Right lobe of liver (tissue), 6 donors: ENCODE measurements at regions not wholly inside any gene's neighbourhood (a gene's known extent, or its start where the extent isn't known, plus 50 kb on each side); places are given as distances from the start of the nearest gene placed in this dataset.

Experiments
- ATAC-seq, 4 donors: fragments of 200-7000 bp; cut with Tn5 transposase; one replicate each; pipeline ENCODE4 v1.9.1; 2020; ENCODE audit warnings: mild to moderate bottlenecking in 4 of 4, moderate library complexity in 4 of 4
- DNase-seq, 3 donors: peaks; one replicate each; pipeline ENCODE4 v3.0.0-alpha.2; 2020
- H3K27ac ChIP-seq, 3 donors: fragments of 200-600 bp; one replicate each; pipeline ENCODE4 v1.8.0; 2022
- H3K27me3 ChIP-seq, 2 donors: fragments of 200-600 bp; one replicate each; pipeline ENCODE4 v1.8.0; 2022
- H3K36me3 ChIP-seq, 4 donors: fragments of 200-600 bp; sonication (generic) in 1 of 4; one replicate each; pipeline versions ENCODE4 v1.5.1 to v1.8.0; 2017 to 2022; ENCODE audit warnings: control low read depth in 1 of 4
- H3K4me1 ChIP-seq, 4 donors: fragments of 200-600 bp; sonication (generic) in 1 of 4; one replicate each; pipeline versions ENCODE4 v1.5.1 to v1.8.0; 2017 to 2022; ENCODE audit warnings: control low read depth in 1 of 4
- H3K4me3 ChIP-seq, 3 donors: fragments of 200-600 bp; one replicate each; pipeline ENCODE4 v1.8.0; 2022
- H3K9me3 ChIP-seq, 4 donors: fragments of 200-600 bp; sonication (generic) in 1 of 4; one replicate each; pipeline versions ENCODE4 v1.5.1 to v1.8.0; 2017 to 2022; ENCODE audit warnings: control low read depth in 1 of 4
- CTCF ChIP-seq, 4 donors: fragments of 200-600 bp in 3 of 4; fragments of 450-650 bp in 1 of 4; IDR thresholded peaks; one replicate each; pipeline versions ENCODE4 v1.5.1 to v1.8.0; 2016 to 2022; ENCODE audit warnings: antibody characterized with exemption in 4 of 4, mild to moderate bottlenecking in 2 of 4
- POLR2A ChIP-seq: fragments of 450-650 bp; IDR thresholded peaks from one replicate; pipeline ENCODE4 v1.6.1; 2017; ENCODE audit warnings: antibody characterized with exemption, mild to moderate bottlenecking
- WGBS: methylation state at CpG from one replicate; pipeline ENCODE4 v1.1.6; 2018; ENCODE audit warnings: low coverage, low lambda C conversion rate; ENCODE audit not compliant: insufficient coverage; ENCODE audit errors: missing lambda C conversion rate; 5-methylcytosine and 5-hydroxymethylcytosine counted together
- intact Hi-C, 2 donors: fragments of 100-400 bp; cut with DNase I; formaldehyde crosslinking; loops; one replicate each; pipeline versions ENCODE4 v1.11.2 to v1.14.1; 2022
- donor health status: DM: no; HTN: yes; CAD: no.
- donor health status: DM: no; HTN: no; CAD: no.
- donor health status: DM: no; HTN: no; CAD: no.
- donor health status: DM: no; HTN: yes; CAD: no.
- donor health status: DM: no; HTN: yes; CAD: no.

- H3K27me3 ChIP-seq = no peaks in the 10 kb centered on the region
- ATAC-seq = no peak
- TF ChIP-seq CTCF (IDR thresholded peaks at IDR 0.05) = no peak
- TF ChIP-seq POLR2A = no peak
- intact Hi-C loops = no loop called here
- no peak overlapping the region for H3K27ac ChIP-seq
- WGBS = 40% methylated on average over 5 of the region's 5 CpGs
- no peaks in the 10 kb centered on the region for H3K4me1 ChIP-seq
- H3K4me3 ChIP-seq = no peak overlapping the region
- DNase-seq = no peak
- H3K9me3 ChIP-seq = no peaks in the 10 kb centered on the region
- no peaks in the 10 kb centered on the region for H3K36me3 ChIP-seq
These were observed 78.1 kb upstream of the MPHOSPH6 start for GRCh38 chr16:82248012-82248656.

- 69% methylated on average over 5 of the region's 9 CpGs for WGBS
- no peaks in the 10 kb centered on the region for H3K4me1 ChIP-seq
- no peak for TF ChIP-seq POLR2A
- no peak for TF ChIP-seq CTCF (IDR thresholded peaks at IDR 0.05)
- intact Hi-C loops = no loop called here
- H3K36me3 ChIP-seq = no peaks in the 10 kb centered on the region
- no peak for ATAC-seq
- no peaks in the 10 kb centered on the region for H3K9me3 ChIP-seq
- no peak for DNase-seq
- no peak overlapping the region for H3K27ac ChIP-seq
- H3K27me3 ChIP-seq = no peaks in the 10 kb centered on the region
- no peak overlapping the region for H3K4me3 ChIP-seq
These were observed 72.2 kb upstream of the MPHOSPH6 start for GRCh38 chr16:82242201-82242600.

- no peaks in the 10 kb centered on the region for H3K36me3 ChIP-seq
- no peaks in the 10 kb centered on the region for H3K9me3 ChIP-seq
- no peak overlapping the region for H3K4me3 ChIP-seq
- no peaks in the 10 kb centered on the region for H3K4me1 ChIP-seq
- WGBS = 55% methylated on average over 5 of the region's 5 CpGs
- DNase-seq (no peak), ATAC-seq (no peak)
- TF ChIP-seq CTCF (IDR thresholded peaks at IDR 0.05) (no peak), POLR2A (no peak)
- no peaks in the 10 kb centered on the region for H3K27me3 ChIP-seq
- H3K27ac ChIP-seq = no peak overlapping the region
- intact Hi-C loops = no loop called here
These were observed 71.5 kb upstream of the MPHOSPH6 start for GRCh38 chr16:82241469-82242052.

- intact Hi-C loops = no loop called here
- Histone ChIP-seq H3K9me3 (no peaks in the 10 kb centered on the region), H3K27me3 (no peaks in the 10 kb centered on the region), H3K4me3 (no peak overlapping the region), H3K4me1 (no peaks in the 10 kb centered on the region), H3K27ac (no peak overlapping the region), H3K36me3 (no peaks in the 10 kb centered on the region)
- DNase-seq (no peak), ATAC-seq (no peak)
- 39% methylated on average over 2 of the region's 2 CpGs for WGBS
- TF ChIP-seq CTCF (IDR thresholded peaks at IDR 0.05) = no peak
- no peak for TF ChIP-seq POLR2A
These were observed 70.1 kb upstream of the MPHOSPH6 start for GRCh38 chr16:82240111-82240510.
